ENCODE measurements at regions not wholly inside any gene's neighbourhood (a gene's known extent, or its start where the extent isn't known, plus 50 kb on each side); places are given as distances from the start of the nearest gene placed in this dataset.

DNA sequence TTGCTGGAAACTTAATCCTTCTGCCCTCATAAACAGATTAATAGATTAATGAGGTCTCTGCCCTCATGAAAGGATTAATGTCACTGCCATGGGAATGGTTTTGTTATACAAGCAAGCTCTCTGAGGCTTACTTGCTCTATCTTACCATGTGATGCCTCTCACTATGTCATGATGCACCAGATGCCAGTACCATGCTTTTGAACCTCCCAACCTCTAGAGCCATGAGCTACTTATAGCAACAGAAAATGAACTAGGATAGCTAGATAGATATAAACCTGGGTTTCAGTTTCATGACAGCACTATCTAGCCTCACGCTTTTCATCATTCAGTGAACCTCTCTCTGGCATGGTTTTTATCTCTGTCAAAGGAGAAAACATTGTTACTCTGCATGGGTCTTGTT lies 371.6 kb upstream of the LRP1B start:
- Histone ChIP-seq H2BK12ac (ENCODE audit: low read depth, low read length) (no peak overlapping the region), H3K36me3 (ENCODE audit: control insufficient read depth in 2 of 4, insufficient read depth in 4 of 4, low read length in 3 of 4) (no peaks in the 10 kb centered on the region), H3K23me2 (ENCODE audit: low read depth, low read length) (no peaks in the 10 kb centered on the region), H3K4ac (replicated peaks; ENCODE audit: insufficient read length, low read depth, low read length) (no peak overlapping the region), H4K5ac (ENCODE audit: insufficient read length, low read depth, low read length) (no peak overlapping the region), H2AK5ac (ENCODE audit: low read depth, low read length) (no peak overlapping the region), H3K79me1 (ENCODE audit: low read depth, low read length) (no peaks in the 10 kb centered on the region), H3K4me1 (replicated peaks in 1 of 4; ENCODE audit: control insufficient read depth in 3 of 4, insufficient read depth in 4 of 4, low read length in 3 of 4) (no peaks in the 10 kb centered on the region), H4K8ac (ENCODE audit: extremely low read depth, insufficient read depth, low read length) (no peak overlapping the region), H2AFZ (ENCODE audit: low read length) (no peak overlapping the region), H2BK5ac (ENCODE audit: low read depth, low read length) (no peak overlapping the region), H2BK15ac (ENCODE audit: low read length) (0 out of 2 replicates have a peak overlapping the region, but pooled peaks have one; percentile 9), H3K79me2 (ENCODE audit: control insufficient read depth in 1 of 2, insufficient read depth in 2 of 2, low read length in 2 of 2) (no peaks in the 10 kb centered on the region), H3K27ac (ENCODE audit: low read depth, low read length) (no peak overlapping the region), H3K18ac (ENCODE audit: extremely low read depth, low read length) (no peak overlapping the region), H3K23ac (ENCODE audit: insufficient read length) (no peak overlapping the region), H3K9me3 (ENCODE audit: insufficient read depth in 2 of 2, low read depth in 1 of 2, low read length in 1 of 2) (no peaks in the 10 kb centered on the region), H3K9ac (replicated peaks in 1 of 4; ENCODE audit: extremely low read depth in 1 of 4, low read depth in 3 of 4, low read length in 3 of 4) (no peak overlapping the region), H3K14ac (ENCODE audit: insufficient read length) (no peak overlapping the region), H2BK120ac (replicated peaks; ENCODE audit: low read depth, low read length) (no peak overlapping the region), H3K27me3 (replicated peaks in 1 of 4; ENCODE audit: control insufficient read depth in 3 of 4, extremely low read depth in 1 of 4, insufficient read depth in 3 of 4, low read length in 3 of 4) (peaks cover 0 to 1% (median 0%) of the 10 kb centered on the region in 4 experiments; a peak in 1 of 7 replicates), H4K20me1 (replicated peaks in 1 of 2; ENCODE audit: control insufficient read depth in 1 of 2, insufficient read depth in 2 of 2, low read length in 2 of 2) (no peaks in the 10 kb centered on the region), H3K4me2 (ENCODE audit: insufficient read depth in 1 of 2, low read depth in 2 of 2, low read length in 2 of 2) (no peak overlapping the region), H3K56ac (replicated peaks; ENCODE audit: insufficient read length, low read depth, low read length) (no peak overlapping the region), H2BK20ac (ENCODE audit: low read length) (no peak overlapping the region), H3K4me3 (ENCODE audit: extremely low read depth in 1 of 4, insufficient read depth in 2 of 4, low read depth in 3 of 4, low read length in 4 of 4) (no peak overlapping the region), H4K91ac (replicated peaks; ENCODE audit: insufficient read length, low read length) (no peak overlapping the region)
- 97% methylated on average over 1 of the region's 1 CpG; no CpG with 5 or more reads in 1 of the 2 experiments for WGBS, 2 experiments (ENCODE audit: extremely low coverage in 1 of 2, insufficient coverage in 1 of 2, insufficient read length in 1 of 2, insufficient replicate concordance in 2 of 2, low coverage in 1 of 2, low lambda C conversion rate in 2 of 2, missing lambda C conversion rate in 1 of 2)
- POLR2A ChIA-PET (ENCODE audit: partially characterized antibody) = no interaction called here
- CTCF ChIA-PET (ENCODE audit: partially characterized antibody) = no interaction called here
- DNase-seq (ENCODE audit: low read depth in 1 of 2, low spot score in 2 of 2) = no peak
- FAIRE-seq = no peak
- TF ChIP-seq MAFK (IDR thresholded peaks at IDR 0.05; ENCODE audit: low read depth, low read length) (no peak), BCL11A (IDR thresholded peaks at IDR 0.05; ENCODE audit: low read depth in 2 of 2, low read length in 2 of 2) (no peak), JUND (IDR thresholded peaks at IDR 0.05; ENCODE audit: low read length) (no peak), RBBP5 (IDR thresholded peaks at IDR 0.05; ENCODE audit: borderline replicate concordance, low read depth, low read length) (no peak), YY1 (IDR thresholded peaks at IDR 0.05; ENCODE audit: low read depth, low read length) (no peak), RAD21 (IDR thresholded peaks at IDR 0.05 in 1 of 2, conservative IDR thresholded peaks at IDR 0.05 in 1 of 2; ENCODE audit: low read depth in 2 of 2, low read length in 2 of 2) (no peak), CHD2 (IDR thresholded peaks at IDR 0.05; ENCODE audit: low read length) (no peak)

All from H1 (cell line).